GM18511 (cell line): ENCODE measurements at regions not wholly inside any gene's neighbourhood (a gene's known extent, or its start where the extent isn't known, plus 50 kb on each side); places are given as distances from the start of the nearest gene placed in this dataset.

Source experiments
- ATAC-seq: cut with Tn5 transposase; IDR thresholded peaks from one replicate; pipeline ENCODE4 v1.9.1; 2021; ENCODE audit warnings: mild to moderate bottlenecking, moderate library complexity; ENCODE audit not compliant: unreplicated experiment

GRCh38 chr2:48134704-48135103 is 179.8 kb upstream of the FOXN2 start:
- ATAC-seq: no peak

GRCh38 chr2:48135797-48136196 is 178.7 kb upstream of the FOXN2 start:
- ATAC-seq: no peak

- ATAC-seq: no peak
Measured at GRCh38 chr2:48137829-48138228, 176.7 kb upstream of the FOXN2 start.

GRCh38 chr2:48138898-48139297 is 175.6 kb upstream of the FOXN2 start:
- no peak for ATAC-seq

GRCh38 chr2:48140586-48140985 is 173.9 kb upstream of the FOXN2 start:
- no peak for ATAC-seq

- peak; percentile 46 for ATAC-seq
Measured at GRCh38 chr2:48144777-48145176, 169.7 kb upstream of the FOXN2 start.

- no peak for ATAC-seq
Measured at GRCh38 chr2:48145845-48146452, 168.5 kb upstream of the FOXN2 start.

- no peak for ATAC-seq
Measured at GRCh38 chr2:48146552-48146951, 167.9 kb upstream of the FOXN2 start.

- no peak for ATAC-seq
Measured at GRCh38 chr2:48147719-48148118, 166.8 kb upstream of the FOXN2 start.

- ATAC-seq: no peak
Measured at GRCh38 chr2:48148841-48149430, 165.5 kb upstream of the FOXN2 start.

- ATAC-seq: no peak
Measured at GRCh38 chr2:48157150-48157549, 157.3 kb upstream of the FOXN2 start.

- ATAC-seq: no peak
Measured at GRCh38 chr2:48161628-48162027, 152.9 kb upstream of the FOXN2 start.

- no peak for ATAC-seq
Measured at GRCh38 chr2:48162742-48163141, 151.7 kb upstream of the FOXN2 start.

GRCh38 chr2:48165070-48165753 is 149.3 kb upstream of the FOXN2 start:
- no peak for ATAC-seq

- ATAC-seq: no peak
Measured at GRCh38 chr2:48169141-48169592, 145.3 kb upstream of the FOXN2 start.

- no peak for ATAC-seq
Measured at GRCh38 chr2:48170281-48170680, 144.2 kb upstream of the FOXN2 start.

- no peak for ATAC-seq
Measured at GRCh38 chr2:48173141-48173540, 141.3 kb upstream of the FOXN2 start.

GRCh38 chr2:48174503-48174902 is 140.0 kb upstream of the FOXN2 start:
- no peak for ATAC-seq

- no peak for ATAC-seq
Measured at GRCh38 chr2:48175254-48175653, 139.2 kb upstream of the FOXN2 start.

GRCh38 chr2:48175656-48176055 is 138.8 kb upstream of the FOXN2 start:
- no peak for ATAC-seq

- ATAC-seq: no peak
Measured at GRCh38 chr2:48176876-48177275, 137.6 kb upstream of the FOXN2 start.

GRCh38 chr2:48178611-48179010 is 135.9 kb upstream of the FOXN2 start:
- no peak for ATAC-seq
